ENCODE measurements at regions not wholly inside any gene's neighbourhood (a gene's known extent, or its start where the extent isn't known, plus 50 kb on each side); places are given as distances from the start of the nearest gene placed in this dataset.

GRCh38 chr5:8660133-8660893 lies 791.4 kb downstream of the MTRR start:
- no peaks in the 10 kb centered on the region for H3K79me2 ChIP-seq (ENCODE audit: insufficient read depth, low read length)
- no peak for TF ChIP-seq NR1H2 (CRISPR knock-in tag; IDR thresholded peaks at IDR 0.05; ENCODE audit: borderline replicate concordance, low read depth)
- BruUV-seq (replicated peaks): no TSS peak
- no peaks in the 10 kb centered on the region for H3K27me3 ChIP-seq (ENCODE audit: control insufficient read depth in 1 of 2, insufficient read depth in 2 of 2, low read length in 2 of 2)
- no peak overlapping the region for H3K4me3 ChIP-seq (replicated peaks in 1 of 3; ENCODE audit: insufficient read depth in 1 of 3, low read depth in 2 of 3, low read length in 3 of 3)
- no peak overlapping the region for H3K27ac ChIP-seq (ENCODE audit: extremely low read length, insufficient read depth, low read length)
- no peaks in the 10 kb centered on the region for H3K4me1 ChIP-seq (ENCODE audit: insufficient read depth, low read length)
- H3K9me3 ChIP-seq (ENCODE audit: low read length): peaks cover 86% of the 10 kb centered on the region
- FAIRE-seq (no peak), ATAC-seq (no peak), DNase-seq (ENCODE audit: low spot score) (no peak)
- no peak overlapping the region for H3K4me2 ChIP-seq (ENCODE audit: low read depth, low read length)
- POLR2A ChIA-PET: no interaction called here
- intact Hi-C loops (cut with micrococcal nuclease; ENCODE audit: unreplicated experiment): no loop called here
- CTCF ChIA-PET (ENCODE audit: low intra/inter-chr PET ratio, low total read pairs): no interaction called here
- 4% methylated on average over 4 of the region's 4 CpGs for WGBS (ENCODE audit: low lambda C conversion rate)
- H4K20me1 ChIP-seq (ENCODE audit: insufficient read depth, low read length): no peaks in the 10 kb centered on the region
- in situ Hi-C loops (cut with HindIII; ENCODE audit: extremely low pct_ligation_motif_present, low pct_unique_long_range_greater_than_20kb): no loop called here
- no peak overlapping the region for H2AFZ ChIP-seq (ENCODE audit: low read length)
- no peaks in the 10 kb centered on the region for H3K36me3 ChIP-seq (replicated peaks in 1 of 2; ENCODE audit: control insufficient read depth in 1 of 2, insufficient read depth in 2 of 2, low read length in 2 of 2)
- H3K9ac ChIP-seq (ENCODE audit: insufficient read depth, low read depth, low read length): no peak overlapping the region

DNA sequence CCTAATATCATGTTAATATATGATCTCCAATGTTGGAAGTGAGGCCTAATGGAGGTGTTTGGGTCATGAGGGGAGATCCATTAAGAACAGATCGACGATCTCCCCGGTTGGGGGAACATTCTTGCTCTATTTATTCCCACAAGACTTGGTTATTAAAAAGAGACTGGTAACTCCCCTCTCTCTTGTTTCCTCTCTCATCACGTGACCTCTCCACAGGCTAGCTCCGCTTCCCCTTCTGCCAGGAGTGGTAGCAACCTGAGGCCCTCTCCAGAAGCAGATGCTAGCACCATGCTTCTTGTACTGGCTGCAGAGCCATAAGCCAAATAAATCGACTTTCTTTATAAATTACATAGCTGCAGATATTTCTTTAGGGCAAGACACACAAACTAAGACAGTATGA lies 794.4 kb downstream of the MTRR start:
- FAIRE-seq: no peak
- in situ Hi-C loops (cut with HindIII; ENCODE audit: extremely low pct_ligation_motif_present, low pct_unique_long_range_greater_than_20kb): no loop called here

More for the DNA sequence above, 794.4 kb downstream of the MTRR start:
- Histone ChIP-seq H3K79me2 (ENCODE audit: insufficient read depth, low read length) (no peaks in the 10 kb centered on the region), H3K36me3 (replicated peaks in 1 of 2; ENCODE audit: control insufficient read depth in 1 of 2, insufficient read depth in 2 of 2, low read length in 2 of 2) (no peaks in the 10 kb centered on the region), H3K27me3 (ENCODE audit: control insufficient read depth in 1 of 2, insufficient read depth in 2 of 2, low read length in 2 of 2) (no peaks in the 10 kb centered on the region), H2AFZ (ENCODE audit: low read length) (no peak overlapping the region), H3K4me2 (ENCODE audit: low read depth, low read length) (no peak overlapping the region), H3K4me1 (ENCODE audit: insufficient read depth, low read length) (no peaks in the 10 kb centered on the region), H4K20me1 (ENCODE audit: insufficient read depth, low read length) (no peaks in the 10 kb centered on the region), H3K4me3 (replicated peaks in 1 of 3; ENCODE audit: insufficient read depth in 1 of 3, low read depth in 2 of 3, low read length in 3 of 3) (no peak overlapping the region), H3K27ac (ENCODE audit: extremely low read length, insufficient read depth, low read length) (no peak overlapping the region), H3K9me3 (ENCODE audit: low read length) (peaks cover 90% of the 10 kb centered on the region), H3K9ac (ENCODE audit: insufficient read depth, low read depth, low read length) (no peak overlapping the region)
- CTCF ChIA-PET (ENCODE audit: low intra/inter-chr PET ratio, low total read pairs): no interaction called here
- ATAC-seq: no peak
- POLR2A ChIA-PET: no interaction called here
- intact Hi-C loops (cut with micrococcal nuclease; ENCODE audit: unreplicated experiment): no loop called here
- TF ChIP-seq NR2F6 (IDR thresholded peaks at IDR 0.05) (no peak), NR2F6 (CRISPR knock-in tag; IDR thresholded peaks at IDR 0.05) (no peak), RELA (CRISPR knock-in tag; IDR thresholded peaks at IDR 0.05) (no peak), NFATC3 (CRISPR knock-in tag; IDR thresholded peaks at IDR 0.05) (no peak), RAD51 (IDR thresholded peaks at IDR 0.05; ENCODE audit: borderline replicate concordance) (peak; percentile 55; the same call in 1 of the 2 replicates), USF2 (IDR thresholded peaks at IDR 0.05; ENCODE audit: low read depth, low read length) (0 out of 2 replicates have a peak, but pooled peaks have one; percentile 30), USF2 (CRISPR knock-in tag; IDR thresholded peaks at IDR 0.05; ENCODE audit: borderline replicate concordance) (no peak), ZNF672 (CRISPR knock-in tag; IDR thresholded peaks at IDR 0.05) (no peak)
- 6% methylated on average over 6 of the region's 6 CpGs for WGBS (ENCODE audit: low lambda C conversion rate)
- BruUV-seq (replicated peaks): no TSS peak
- no peak for DNase-seq (ENCODE audit: low spot score)
